GM19463 (cell line): ENCODE measurements at regions not wholly inside any gene's neighbourhood (a gene's known extent, or its start where the extent isn't known, plus 50 kb on each side); places are given as distances from the start of the nearest gene placed in this dataset.

Source experiments
- ATAC-seq: cut with Tn5 transposase; IDR thresholded peaks from one replicate; pipeline ENCODE4 v1.9.1; 2021; ENCODE audit warnings: mild to moderate bottlenecking, moderate library complexity; ENCODE audit not compliant: unreplicated experiment

- ATAC-seq = no peak
These were observed 195.0 kb upstream of the IRX1 start for GRCh38 chr5:3400659-3401058.

GRCh38 chr5:3394891-3395599 is 200.6 kb upstream of the IRX1 start:
- ATAC-seq = no peak

GRCh38 chr5:3393920-3394597 is 201.6 kb upstream of the IRX1 start:
- no peak for ATAC-seq

- ATAC-seq = no peak
These were observed 202.3 kb upstream of the IRX1 start for GRCh38 chr5:3393122-3393919.

- ATAC-seq = no peak
These were observed 203.2 kb upstream of the IRX1 start for GRCh38 chr5:3392306-3392939.

GRCh38 chr5:3391210-3391609 is 204.4 kb upstream of the IRX1 start:
- ATAC-seq = no peak

GRCh38 chr5:3389471-3390026 is 206.1 kb upstream of the IRX1 start:
- no peak for ATAC-seq

- no peak for ATAC-seq
These were observed 209.0 kb upstream of the IRX1 start for GRCh38 chr5:3386637-3387036.

GRCh38 chr5:3385991-3386519 is 209.6 kb upstream of the IRX1 start:
- ATAC-seq = no peak

GRCh38 chr5:3384531-3384930 is 211.1 kb upstream of the IRX1 start:
- ATAC-seq = no peak

GRCh38 chr5:3382782-3383181 is 212.8 kb upstream of the IRX1 start:
- ATAC-seq = no peak

GRCh38 chr5:3382151-3382550 is 213.5 kb upstream of the IRX1 start:
- no peak for ATAC-seq

- no peak for ATAC-seq
These were observed 214.3 kb upstream of the IRX1 start for GRCh38 chr5:3381206-3381825.

GRCh38 chr5:3380689-3381088 is 214.9 kb upstream of the IRX1 start:
- ATAC-seq = no peak

- ATAC-seq = no peak
These were observed 217.8 kb upstream of the IRX1 start for GRCh38 chr5:3377831-3378230.

GRCh38 chr5:3377176-3377575 is 218.5 kb upstream of the IRX1 start:
- ATAC-seq = no peak

GRCh38 chr5:3376611-3377010 is 219.0 kb upstream of the IRX1 start:
- ATAC-seq = no peak

- ATAC-seq = no peak
These were observed 219.9 kb upstream of the IRX1 start for GRCh38 chr5:3375586-3376311.

- no peak for ATAC-seq
These were observed 222.2 kb upstream of the IRX1 start for GRCh38 chr5:3373391-3373790.

- ATAC-seq = no peak
These were observed 223.3 kb upstream of the IRX1 start for GRCh38 chr5:3372289-3372688.
